ENCODE measurements at regions not wholly inside any gene's neighbourhood (a gene's known extent, or its start where the extent isn't known, plus 50 kb on each side); places are given as distances from the start of the nearest gene placed in this dataset.
"Not testable (repeated sequence)": the region's sequence is repeated elsewhere in the genome, so short reads cannot be mapped to it uniquely, and the experiment has no call there.

- DNase-seq = no peak
Observed at GRCh38 chr6:101015541-101015940, 134.4 kb upstream of the ASCC3 start.

- no peak for DNase-seq
Observed at GRCh38 chr6:101016163-101016562, 135.0 kb upstream of the ASCC3 start.

- no peak for DNase-seq
Observed at GRCh38 chr6:101018157-101018556, 137.0 kb upstream of the ASCC3 start.

- DNase-seq = no peak
Observed at GRCh38 chr6:101021504-101021903, 140.4 kb upstream of the ASCC3 start.

- no peak for DNase-seq
Observed at GRCh38 chr6:101042966-101043365, 161.8 kb upstream of the ASCC3 start.

GRCh38 chr6:101058296-101058695 is 177.2 kb upstream of the ASCC3 start:
- DNase-seq = no peak

- DNase-seq = no peak
Observed at GRCh38 chr6:101066481-101066880, 185.4 kb upstream of the ASCC3 start.

GRCh38 chr6:101069191-101069795 is 188.2 kb upstream of the ASCC3 start:
- DNase-seq = no peak

- no peak for DNase-seq
Observed at GRCh38 chr6:101070044-101070608, 189.0 kb upstream of the ASCC3 start.

GRCh38 chr6:101077344-101077743 is 196.2 kb upstream of the ASCC3 start:
- no peak for DNase-seq

GRCh38 chr6:101079696-101080270 is 198.7 kb upstream of the ASCC3 start:
- no peak for DNase-seq

GRCh38 chr6:101080597-101080996 is 199.5 kb upstream of the ASCC3 start:
- no peak for DNase-seq

- no peak for DNase-seq
Observed at GRCh38 chr6:101083533-101084175, 202.5 kb upstream of the ASCC3 start.

GRCh38 chr6:101085327-101085726 is 204.2 kb upstream of the ASCC3 start:
- DNase-seq = no peak

- DNase-seq = no peak
Observed at GRCh38 chr6:101086473-101086872, 205.3 kb upstream of the ASCC3 start.

GRCh38 chr6:101088594-101088993 is 207.5 kb upstream of the ASCC3 start:
- DNase-seq = no peak

- no peak for DNase-seq
Observed at GRCh38 chr6:101089640-101090039, 208.5 kb upstream of the ASCC3 start.

- DNase-seq = no peak
Observed at GRCh38 chr6:101090281-101090680, 209.2 kb upstream of the ASCC3 start.

GRCh38 chr6:101098605-101099004 is 217.5 kb upstream of the ASCC3 start:
- DNase-seq = not testable (repeated sequence)

- no peak for DNase-seq
Observed at GRCh38 chr6:101102702-101103101, 221.6 kb upstream of the ASCC3 start.

GRCh38 chr6:101108286-101108685 is 227.2 kb upstream of the ASCC3 start:
- DNase-seq = no peak

GRCh38 chr6:101110814-101111213 is 229.7 kb upstream of the ASCC3 start:
- DNase-seq = no peak

- no peak for DNase-seq
Observed at GRCh38 chr6:101113468-101114260, 232.5 kb upstream of the ASCC3 start.

Data from NCI-H2081 treated with DMSO at 0.1 percent for 48 hours (cell line).